KBM-7 (cell line): ENCODE measurements at regions not wholly inside any gene's neighbourhood (a gene's known extent, or its start where the extent isn't known, plus 50 kb on each side); places are given as distances from the start of the nearest gene placed in this dataset.

Experiments used
- DNase-seq: peaks from one replicate; pipeline ENCODE4 v3.0.0-alpha.2; 2015
- in situ Hi-C: fragments of 300-500 bp; cut with MboI; formaldehyde crosslinking; loops from 2 replicates; pipeline ENCODE4 v1.14.3; 2020; ENCODE audit warnings: low sequenced_read_pairs, low pct_unique_long_range_greater_than_20kb, mixed read lengths

DNA sequence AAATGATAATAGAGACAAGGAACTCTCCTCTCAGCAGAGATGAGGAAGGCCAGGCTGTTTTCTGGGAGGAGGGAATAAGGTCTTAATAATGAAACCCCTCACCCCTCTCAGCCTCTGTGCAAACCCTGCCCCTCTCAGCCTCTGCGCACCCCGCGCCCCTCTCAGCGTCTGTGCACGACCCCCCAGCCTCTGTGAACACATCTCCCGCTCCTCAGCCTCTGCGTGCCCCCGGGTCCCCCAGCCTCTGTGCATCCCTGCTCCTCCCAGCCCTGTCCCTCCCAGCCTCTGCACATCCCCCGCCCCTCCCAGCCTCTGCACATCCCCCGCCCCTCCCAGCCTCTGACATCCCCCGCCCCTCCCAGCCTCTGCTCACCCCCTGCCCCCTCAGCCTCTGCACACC lies 837.8 kb downstream of the TBC1D22A start:
- in situ Hi-C loops: no loop called here

DNA sequence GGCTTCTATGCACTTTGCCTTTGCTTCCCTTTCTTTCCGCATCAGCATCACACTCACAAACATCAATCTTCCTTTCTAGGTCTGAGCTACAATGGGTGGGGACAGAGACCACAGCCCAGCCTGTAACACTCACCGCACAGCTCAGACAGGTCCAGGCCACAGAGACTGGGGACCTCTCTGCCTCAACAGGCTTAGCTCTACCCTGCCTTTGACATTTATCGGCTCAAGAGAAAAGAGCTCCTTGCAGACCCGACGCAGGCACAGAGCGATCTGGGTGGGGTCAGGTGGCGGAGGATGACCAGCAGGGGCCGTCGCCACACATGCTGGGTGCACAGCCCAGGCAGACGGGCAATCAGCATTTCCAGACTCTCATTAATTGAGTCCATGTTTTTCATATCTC lies 837.3 kb downstream of the TBC1D22A start:
- in situ Hi-C loops: no loop called here
- no peak for DNase-seq

More for the DNA sequence above, 837.8 kb downstream of the TBC1D22A start:
- DNase-seq: no peak

DNA sequence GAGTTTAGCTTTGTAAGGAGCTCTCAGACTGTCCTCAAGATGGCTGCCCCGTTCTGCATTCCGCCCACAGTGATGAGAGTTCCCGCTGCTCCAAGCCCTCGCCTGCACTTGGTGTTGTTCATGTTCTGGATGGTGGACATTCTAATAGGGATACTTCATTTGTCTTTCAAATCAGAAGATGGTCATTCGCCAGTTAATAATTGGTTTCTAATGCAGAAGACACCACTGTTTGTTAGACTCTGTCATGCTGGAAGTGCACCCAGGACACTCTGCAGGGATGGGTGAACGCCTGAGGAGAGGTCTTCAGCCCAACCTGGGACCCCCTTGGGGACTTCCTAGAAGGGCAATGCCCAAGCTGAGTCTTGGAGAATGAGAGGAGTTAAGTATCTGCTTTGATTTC lies 836.4 kb downstream of the TBC1D22A start:
- DNase-seq: no peak
- in situ Hi-C loops: no loop called here

DNA sequence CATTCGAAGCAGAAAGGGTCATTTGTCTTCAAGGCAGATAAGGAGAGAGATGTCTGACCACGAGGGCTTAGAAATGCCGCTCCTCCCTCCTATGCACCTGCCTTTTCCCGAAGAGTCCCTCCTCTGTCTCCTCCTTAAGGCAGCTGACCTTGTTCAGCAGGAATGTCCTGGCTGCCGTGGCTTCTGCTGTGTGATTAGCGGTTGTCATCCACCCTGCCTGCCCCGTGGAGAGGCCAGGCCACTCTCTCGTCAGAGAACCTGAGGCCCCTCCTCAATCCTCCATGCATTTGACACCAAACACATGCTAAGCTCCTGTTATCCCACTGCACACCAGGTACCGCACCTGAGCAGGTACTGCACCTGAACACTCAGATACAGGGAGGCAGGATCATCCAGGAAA lies 834.6 kb downstream of the TBC1D22A start:
- no peak for DNase-seq
- in situ Hi-C loops: no loop called here

DNA sequence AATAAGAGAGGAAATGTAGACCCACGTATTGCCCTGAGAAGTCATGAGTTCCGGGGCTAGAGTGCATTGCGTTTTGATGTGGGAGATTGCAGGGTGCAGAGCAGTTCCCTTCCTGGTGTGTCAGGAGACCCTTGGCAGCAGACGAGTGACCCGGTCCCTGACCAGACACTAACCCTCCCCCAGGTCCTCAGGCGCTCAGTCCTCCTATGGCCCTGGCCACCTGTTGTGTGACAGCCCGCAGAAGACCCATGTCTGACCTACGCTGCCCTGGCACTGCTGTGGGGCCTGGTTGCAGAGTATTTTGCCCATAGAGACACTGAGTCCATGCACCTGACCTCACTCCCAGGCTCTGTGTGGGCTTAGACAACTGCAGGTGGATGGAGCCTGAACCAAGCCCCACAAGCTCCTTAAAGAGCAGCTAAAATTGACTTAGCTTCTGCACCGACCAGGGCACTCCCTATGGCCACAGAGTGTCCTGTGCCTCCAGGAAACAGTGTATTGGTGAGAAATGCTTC lies 833.8 kb downstream of the TBC1D22A start:
- in situ Hi-C loops: no loop called here
- DNase-seq: no peak

DNA sequence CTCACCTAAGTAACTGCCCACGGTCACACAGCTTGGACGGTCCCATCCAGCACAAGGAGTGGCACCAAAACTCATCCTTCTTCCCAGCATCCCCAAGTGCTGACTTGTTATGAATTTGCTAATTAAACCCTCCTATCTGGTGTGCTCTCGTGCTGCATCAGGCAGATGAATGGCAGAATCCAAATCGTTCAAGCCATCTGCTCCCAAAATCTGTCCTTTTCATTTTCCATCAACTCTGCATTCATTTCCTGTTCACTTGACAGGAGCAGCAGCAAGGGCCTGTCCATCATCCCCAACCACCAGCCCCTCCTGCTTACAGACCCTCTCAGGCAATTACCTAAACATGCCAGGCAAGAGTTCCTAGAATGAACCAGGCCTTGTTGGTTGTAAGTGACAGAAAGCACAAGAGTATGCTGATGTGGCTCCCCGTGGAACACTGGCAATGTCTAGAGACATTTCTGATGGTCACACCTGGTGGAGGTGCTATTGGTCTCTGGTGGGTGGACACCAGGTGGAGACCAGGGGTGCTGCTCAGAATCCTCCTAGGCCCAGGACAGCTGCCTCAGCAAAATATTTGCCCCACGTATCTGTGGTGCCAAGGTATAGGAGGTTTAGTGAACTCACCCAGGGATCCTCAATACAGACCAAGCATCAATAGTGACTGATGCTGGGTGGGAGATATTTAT lies 832.5 kb downstream of the TBC1D22A start:
- in situ Hi-C loops: loop anchor here (5.0 kb wide), 1 partner anchor 1978 kb away; no protein-coding TSS in a partner anchor
- no peak for DNase-seq

DNA sequence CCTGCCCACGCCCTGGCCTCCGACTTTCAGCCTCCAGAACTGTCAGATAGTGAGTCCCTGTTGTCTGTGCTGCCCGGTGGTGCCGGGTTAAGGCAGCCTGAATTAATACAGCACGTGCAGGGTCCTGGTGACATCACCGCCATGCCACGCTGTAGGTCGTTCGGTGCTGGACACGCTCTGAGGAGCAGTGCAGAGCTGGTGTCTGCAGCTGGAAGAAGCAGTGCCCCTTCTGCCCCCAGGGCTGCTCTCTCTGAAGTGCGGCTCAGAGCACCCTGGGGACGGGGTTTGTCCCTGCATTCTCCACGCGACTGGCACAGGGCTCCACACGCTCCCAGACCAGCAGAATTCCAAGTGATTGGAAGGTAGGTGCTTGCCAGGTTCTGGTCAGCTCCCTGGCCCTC lies 831.5 kb downstream of the TBC1D22A start:
- in situ Hi-C loops: loop anchor here (5.0 kb wide), 1 partner anchor 1977 kb away; no protein-coding TSS in a partner anchor
- DNase-seq: no peak

DNA sequence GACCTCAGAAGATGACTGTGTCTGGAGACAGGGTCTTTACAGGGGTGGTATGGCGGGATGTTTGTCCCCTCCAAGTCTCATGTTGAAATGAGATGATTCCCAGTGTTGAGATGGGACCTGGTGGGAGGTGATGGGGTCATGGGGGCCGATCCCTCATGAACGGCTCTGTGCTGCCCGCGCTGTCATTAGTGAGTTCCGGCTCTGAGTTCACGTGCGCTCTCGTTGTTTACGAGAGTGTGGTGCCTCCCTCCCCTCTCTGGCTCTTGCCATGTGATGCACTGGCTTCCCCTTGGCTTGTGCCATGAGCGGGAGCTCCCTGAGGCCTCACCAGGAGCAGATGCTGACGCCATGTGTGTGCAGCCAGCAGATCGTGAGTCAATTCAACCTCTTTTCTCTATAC lies 830.8 kb downstream of the TBC1D22A start:
- no peak for DNase-seq
- in situ Hi-C loops: loop anchor here (5.0 kb wide), 1 partner anchor 1976 kb away; no protein-coding TSS in a partner anchor

DNA sequence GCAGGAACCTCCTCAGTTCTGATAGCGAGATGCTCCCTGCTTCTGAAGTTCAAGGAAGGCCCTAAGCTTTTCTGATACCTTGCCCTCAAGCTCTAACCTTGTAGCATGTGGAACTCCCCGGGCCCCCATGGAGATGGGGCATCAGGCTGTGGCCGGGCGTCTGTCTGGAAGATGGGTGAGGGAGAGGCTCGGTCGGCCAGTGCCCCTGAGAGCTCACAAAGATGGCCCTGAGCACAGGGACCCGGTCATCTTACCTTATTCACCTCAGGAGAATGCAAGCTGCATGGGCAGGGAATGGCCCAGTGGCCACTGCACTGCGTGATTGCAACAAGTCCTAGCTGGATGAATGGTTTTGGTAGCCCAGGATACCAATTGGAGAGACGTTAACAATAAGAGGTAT lies 830.3 kb downstream of the TBC1D22A start:
- in situ Hi-C loops: loop anchor here (5.0 kb wide), 1 partner anchor 1975 kb away; no protein-coding TSS in a partner anchor

DNA sequence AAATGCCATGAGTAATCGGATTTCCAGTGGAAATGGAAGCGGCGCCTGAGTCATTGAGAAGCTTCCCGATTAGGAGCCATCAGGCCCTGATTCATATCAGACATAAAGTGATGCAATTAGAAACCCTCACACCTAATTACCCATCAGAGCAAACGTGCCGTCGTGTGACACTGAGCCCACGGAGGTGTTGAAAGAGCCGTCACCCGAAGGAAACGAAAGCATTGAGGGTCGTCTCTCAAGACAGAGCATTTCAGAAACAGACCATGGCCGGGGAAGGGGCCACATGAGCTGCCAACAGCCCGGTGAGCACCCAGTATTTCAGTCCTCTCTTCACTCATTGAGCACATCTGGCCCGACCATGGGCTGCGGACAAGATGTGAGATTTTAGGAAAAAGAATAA lies 829.3 kb downstream of the TBC1D22A start:
- no peak for DNase-seq
- in situ Hi-C loops: loop anchor here (5.0 kb wide), 1 partner anchor 1974 kb away; no protein-coding TSS in a partner anchor

More for the DNA sequence above, 830.3 kb downstream of the TBC1D22A start:
- no peak for DNase-seq

DNA sequence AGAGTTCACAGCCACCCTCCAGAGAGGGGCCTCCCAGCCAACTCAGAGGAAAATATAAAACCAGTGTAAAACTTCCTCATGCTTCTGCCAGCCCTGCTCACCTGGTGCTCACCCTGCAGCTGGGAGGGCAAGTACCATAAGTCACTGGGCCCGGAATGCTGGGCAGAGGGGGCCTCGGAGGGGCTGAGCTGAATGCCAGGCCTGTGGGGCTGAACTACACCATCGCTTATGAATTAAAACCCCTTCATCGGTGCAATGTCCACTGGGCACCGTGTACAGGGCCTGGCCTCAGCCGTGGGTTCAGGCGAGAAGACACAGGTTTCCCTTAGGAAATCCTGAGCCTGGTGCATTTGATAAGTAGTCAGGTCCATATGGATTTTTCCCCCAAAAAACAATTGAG lies 828.6 kb downstream of the TBC1D22A start:
- no peak for DNase-seq
- in situ Hi-C loops: loop anchor here (5.0 kb wide), 1 partner anchor 1974 kb away; no protein-coding TSS in a partner anchor

DNA sequence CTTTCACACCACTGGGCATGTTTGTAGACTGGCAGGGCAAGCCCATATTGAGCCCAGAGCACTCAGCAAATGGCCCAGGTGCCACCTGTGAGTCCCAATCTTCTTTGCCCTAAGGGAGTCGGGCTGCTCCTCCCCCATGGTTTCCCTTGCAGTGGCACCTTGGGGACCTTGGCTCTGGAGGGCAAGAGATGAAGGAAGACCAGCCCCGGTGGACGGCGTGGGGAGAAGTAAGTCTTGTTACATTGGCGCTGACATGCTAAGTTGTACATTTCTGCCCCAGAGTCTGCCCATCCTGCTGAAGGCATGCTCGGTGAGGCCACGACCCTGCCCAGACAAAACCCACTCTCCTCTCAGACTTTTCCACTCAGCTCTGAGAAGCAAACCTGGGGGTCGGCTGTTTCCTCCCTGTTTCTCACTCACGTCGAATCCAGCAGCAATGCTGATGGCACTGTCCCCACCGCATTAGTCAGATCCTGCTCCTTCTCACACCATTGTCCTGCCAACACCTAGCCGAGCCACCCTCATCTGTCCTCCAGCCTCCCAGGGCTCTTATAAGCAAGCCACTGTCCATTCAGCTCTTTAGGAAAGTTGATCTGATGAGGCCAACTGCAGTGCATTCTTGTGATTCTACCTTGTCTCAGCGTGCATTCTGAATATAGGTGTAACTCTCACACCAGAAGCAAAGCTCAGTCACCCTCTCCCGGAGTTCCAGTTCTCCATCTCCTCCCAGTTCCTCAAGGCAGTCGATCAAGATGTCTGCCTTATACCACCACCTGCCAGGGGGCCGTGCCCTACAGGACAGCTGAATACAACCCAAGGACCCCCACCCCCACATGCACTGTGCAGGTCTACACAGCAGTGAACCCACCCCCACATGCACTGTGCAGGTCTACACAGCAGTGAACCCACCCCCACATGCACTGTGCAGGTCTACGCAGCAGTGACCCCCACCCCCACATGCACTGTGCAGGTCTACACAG lies 827.1 kb downstream of the TBC1D22A start:
- DNase-seq: no peak
- in situ Hi-C loops: loop anchor here (5.0 kb wide), 1 partner anchor 1972 kb away; no protein-coding TSS in a partner anchor

DNA sequence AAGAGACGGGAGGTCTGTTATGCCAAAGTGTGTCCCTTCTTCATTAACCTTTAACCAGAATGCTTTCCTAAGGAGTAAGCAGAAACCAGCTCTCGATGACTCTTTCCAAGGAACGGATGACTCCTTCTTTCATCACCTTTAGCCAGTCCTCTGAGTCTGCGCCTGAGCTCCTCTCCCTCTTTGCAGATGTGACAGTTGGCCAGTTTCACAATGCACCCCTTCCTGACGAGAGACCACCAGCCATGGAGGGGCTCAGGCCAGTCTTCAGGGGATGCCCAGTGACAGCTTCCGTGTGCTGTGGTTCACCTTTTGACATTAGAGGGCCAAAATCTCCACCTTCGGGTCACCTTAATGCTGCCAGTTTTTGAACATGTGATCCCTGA lies 826.1 kb downstream of the TBC1D22A start:
- no peak for DNase-seq
- in situ Hi-C loops: no loop called here

DNA sequence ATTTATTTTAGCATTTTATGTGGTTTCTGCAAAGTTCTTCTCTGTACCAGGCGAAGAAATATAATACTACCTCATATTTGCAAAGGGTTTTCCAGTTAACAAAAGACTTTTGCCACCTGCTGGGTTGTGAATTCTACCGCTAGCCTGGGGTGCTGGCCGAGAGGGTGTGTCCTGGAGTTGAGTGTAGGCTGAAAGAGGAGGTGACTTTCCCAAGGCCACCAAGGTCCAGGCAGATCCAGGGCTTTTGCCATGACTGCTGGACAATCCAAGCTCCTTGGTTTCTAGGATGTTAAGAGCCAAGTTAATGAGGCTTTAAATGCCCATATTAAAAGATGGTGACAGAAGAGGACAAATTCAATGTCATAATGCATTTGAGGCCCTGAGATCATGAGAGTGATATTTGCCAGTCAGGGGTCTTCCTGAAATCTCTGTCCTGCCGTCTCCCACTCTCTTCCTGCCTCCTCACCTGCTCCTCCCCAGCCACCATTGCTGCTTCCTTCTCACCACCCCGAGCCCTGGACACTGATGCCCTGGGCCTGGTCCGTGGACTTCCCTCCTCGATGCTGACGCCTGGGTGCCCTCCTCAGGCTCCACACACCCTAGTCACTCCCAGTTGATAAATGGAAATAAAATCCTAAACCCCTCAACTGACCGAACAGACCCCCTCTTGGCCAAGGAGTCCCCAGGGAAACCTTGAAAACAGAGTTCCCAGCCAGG lies 825.6 kb downstream of the TBC1D22A start:
- DNase-seq: no peak
- in situ Hi-C loops: no loop called here

DNA sequence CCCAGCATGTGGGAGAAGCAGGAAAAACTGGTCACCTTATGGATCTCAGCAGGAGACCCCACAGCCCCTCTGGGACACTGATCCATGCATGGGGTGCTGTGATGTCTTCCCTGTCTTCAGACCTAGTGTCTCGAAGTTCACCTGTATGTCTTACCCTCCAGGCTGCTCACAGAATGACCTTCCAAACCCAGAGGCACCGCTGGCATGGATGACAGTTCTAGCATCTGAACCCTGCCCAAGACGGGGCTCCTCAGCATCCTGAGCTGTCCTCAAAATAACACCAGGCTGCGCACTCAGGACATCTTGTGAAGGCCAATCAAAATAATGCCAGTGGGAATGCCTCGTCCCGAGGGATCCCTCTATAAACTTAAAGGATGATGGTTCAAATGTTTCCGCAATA lies 824.9 kb downstream of the TBC1D22A start:
- in situ Hi-C loops: no loop called here
- no peak for DNase-seq

DNA sequence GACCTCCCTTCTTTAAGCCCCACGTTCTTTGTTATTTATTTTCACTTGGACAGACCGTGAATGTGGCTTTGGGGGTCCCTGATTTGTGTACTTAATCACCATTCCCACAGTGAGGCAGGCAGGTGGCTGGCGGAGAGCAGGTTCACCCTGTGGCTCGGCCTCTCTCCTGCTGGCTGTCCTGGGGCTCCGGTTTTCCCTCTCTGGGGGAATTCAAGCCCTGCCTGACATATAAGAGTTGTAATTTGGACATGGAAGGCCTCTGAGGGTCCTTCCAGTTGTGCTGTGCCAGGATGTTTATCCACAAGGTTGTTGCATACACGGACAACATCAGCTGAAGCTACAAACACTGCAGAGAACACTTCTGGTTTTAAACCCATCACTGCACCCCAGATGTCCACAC lies 824.5 kb downstream of the TBC1D22A start:
- in situ Hi-C loops: no loop called here
- DNase-seq: no peak

DNA sequence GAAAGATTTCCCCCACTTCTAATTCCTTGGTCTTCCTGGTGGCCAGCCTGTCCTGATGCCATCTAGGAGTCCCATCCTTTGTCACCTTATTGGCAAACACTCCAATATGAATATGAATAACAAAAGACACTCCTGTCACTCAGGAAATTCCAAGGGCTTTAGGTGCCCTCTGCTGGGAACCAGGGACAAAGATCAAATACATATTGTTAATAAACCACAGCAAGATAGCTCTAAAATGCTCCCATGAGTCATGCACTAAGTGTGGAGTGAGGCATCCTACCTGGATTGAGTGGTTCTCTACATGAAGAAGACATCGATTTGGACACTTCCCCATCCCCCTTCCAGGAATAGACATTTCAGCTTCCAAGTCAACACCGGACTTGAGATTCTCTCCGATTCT lies 823.6 kb downstream of the TBC1D22A start:
- no peak for DNase-seq
- in situ Hi-C loops: no loop called here

DNA sequence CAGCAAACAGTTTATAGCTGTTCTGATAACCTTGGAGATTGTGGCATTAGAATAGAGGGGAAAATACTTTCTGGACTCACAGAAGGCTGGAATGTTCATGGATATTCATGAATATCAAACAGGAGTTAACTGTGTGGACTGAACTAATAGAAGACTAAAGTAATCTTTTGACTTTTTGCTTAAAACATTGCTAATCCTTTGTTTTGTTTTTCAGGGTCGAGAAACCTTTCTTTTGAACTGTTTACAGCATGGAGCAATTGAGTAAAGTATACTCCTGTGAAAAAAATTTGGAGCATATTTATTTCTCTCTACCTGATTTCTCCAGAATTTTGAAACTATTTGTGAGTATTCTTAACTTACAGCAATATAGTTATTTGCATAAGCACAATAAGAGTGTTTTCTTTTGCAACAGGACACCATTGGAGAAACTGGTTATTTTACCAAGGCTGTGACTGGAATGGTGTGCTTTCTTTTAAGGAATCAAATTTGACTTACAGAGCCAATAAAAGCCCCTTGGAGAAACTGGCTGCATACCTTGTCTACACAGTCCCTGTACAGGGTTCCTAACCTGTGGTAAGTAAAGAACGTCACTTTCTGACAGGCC lies 821.6 kb downstream of the TBC1D22A start:
- DNase-seq: no peak
- in situ Hi-C loops: no loop called here

DNA sequence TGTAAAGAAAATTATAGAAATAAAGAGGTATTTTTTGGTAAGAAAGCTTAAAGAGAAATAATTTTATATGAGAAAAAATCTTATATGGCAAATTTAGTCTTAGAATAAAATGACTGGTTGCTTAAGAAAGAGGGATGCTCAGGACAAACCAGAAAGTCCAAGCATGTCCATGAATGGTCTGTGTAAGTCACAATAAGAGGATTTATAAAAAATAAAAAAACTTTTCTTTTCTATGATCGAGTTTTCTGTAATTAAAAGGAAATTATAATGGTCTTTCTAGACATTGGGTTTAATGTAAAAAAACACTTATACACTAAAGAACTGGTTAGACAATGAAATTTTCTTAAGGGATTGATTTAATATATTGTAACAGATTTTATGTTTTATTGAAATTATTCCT lies 819.6 kb downstream of the TBC1D22A start:
- DNase-seq: no peak
- in situ Hi-C loops: no loop called here
